ENCODE measurements at regions not wholly inside any gene's neighbourhood (a gene's known extent, or its start where the extent isn't known, plus 50 kb on each side); places are given as distances from the start of the nearest gene placed in this dataset.

- TF ChIP-seq CTCF (IDR thresholded peaks at IDR 0.05) (no peak), POLR2AphosphoS5 (IDR thresholded peaks at IDR 0.05; ENCODE audit: insufficient read depth in 1 of 2, low read depth in 1 of 2) (no peak), POLR2A (IDR thresholded peaks at IDR 0.05) (no peak)
Observed at GRCh38 chr6:67863346-67863745, 771.7 kb upstream of the ADGRB3 start.

Measured in vagina (tissue), 2 donors.